ENCODE measurements at regions not wholly inside any gene's neighbourhood (a gene's known extent, or its start where the extent isn't known, plus 50 kb on each side); places are given as distances from the start of the nearest gene placed in this dataset.
"Not testable (repeated sequence)": the region's sequence is repeated elsewhere in the genome, so short reads cannot be mapped to it uniquely, and the experiment has no call there.

- ATAC-seq (no peak), DNase-seq (no peak)
- Mint-ChIP-seq H3K4me1 (no peaks in the 10 kb centered on the region), H3K4me3 (no peak overlapping the region), H3K27me3 (no peaks in the 10 kb centered on the region), H3K9me3 (peaks cover 0 to 8% of the 10 kb centered on the region in 2 donors), H3K27ac (no peak overlapping the region)
Measured at GRCh38 chr2:16908656-16909055, 243.0 kb upstream of the CYRIA start.

GRCh38 chr2:16907645-16908282 is 242.1 kb upstream of the CYRIA start:
- DNase-seq (no peak), ATAC-seq (no peak)
- no peaks in the 10 kb centered on the region for H3K4me1 Mint-ChIP-seq
- H3K9me3 Mint-ChIP-seq: peaks cover 0 to 8% of the 10 kb centered on the region in 2 donors
- H3K27ac Mint-ChIP-seq: no peak overlapping the region
- no peak overlapping the region for H3K4me3 Mint-ChIP-seq
- no peaks in the 10 kb centered on the region for H3K27me3 Mint-ChIP-seq

DNA sequence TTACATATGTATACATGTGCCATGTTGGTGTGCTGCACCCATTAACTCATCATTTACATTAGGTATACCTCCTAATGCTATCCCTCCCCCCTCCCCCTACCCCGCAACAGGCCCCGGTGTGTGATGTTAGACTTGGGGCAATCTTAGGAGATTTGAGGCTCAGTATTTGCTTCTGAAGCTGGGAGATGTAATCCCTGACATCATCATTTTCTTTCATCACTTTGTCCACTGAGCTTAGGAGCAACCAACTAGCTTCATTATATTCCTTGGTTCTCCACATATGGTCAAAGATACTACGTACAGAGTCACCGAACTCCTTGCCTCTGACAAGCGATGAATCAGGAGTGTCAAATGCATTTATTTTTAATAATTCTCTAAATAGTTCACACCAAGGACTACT is 239.7 kb upstream of the CYRIA start:
- H3K27me3 Mint-ChIP-seq, DNase-seq, ATAC-seq, H3K4me1 Mint-ChIP-seq, H3K4me3 Mint-ChIP-seq, H3K27ac Mint-ChIP-seq, H3K9me3 Mint-ChIP-seq: not testable (repeated sequence)

DNA sequence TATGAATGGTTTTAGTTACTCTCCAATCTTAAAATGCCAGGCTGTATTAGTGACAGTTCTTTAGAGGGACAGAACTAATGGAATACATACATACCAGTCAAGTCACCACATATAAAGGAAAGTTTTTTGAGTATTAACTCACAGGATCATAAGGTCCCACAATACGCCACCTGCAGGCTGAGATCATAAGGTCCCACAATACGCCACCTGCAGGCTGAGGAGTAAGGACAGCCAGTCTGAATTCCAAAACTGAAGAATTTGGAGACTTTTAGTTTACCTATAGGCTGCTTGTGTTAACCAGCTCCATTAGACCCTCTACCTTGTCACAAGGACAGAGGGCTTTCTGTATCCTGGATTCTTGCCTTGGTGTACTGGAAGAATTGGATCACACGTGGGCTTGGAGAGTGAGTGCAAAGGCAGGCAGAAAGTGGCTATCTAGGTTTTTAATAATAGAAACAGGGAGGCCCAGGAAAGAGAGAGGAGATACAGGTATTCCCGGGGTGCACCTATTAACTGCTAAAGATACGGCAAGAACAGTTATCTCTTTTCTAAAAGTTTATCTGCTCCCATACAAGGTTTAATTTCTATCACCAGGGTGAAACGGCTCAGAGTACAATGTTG is 234.9 kb upstream of the CYRIA start:
- no peak overlapping the region for H3K4me3 Mint-ChIP-seq
- no peaks in the 10 kb centered on the region for H3K27me3 Mint-ChIP-seq
- H3K9me3 Mint-ChIP-seq: no peaks in the 10 kb centered on the region
- ATAC-seq: no peak
- no peaks in the 10 kb centered on the region for H3K4me1 Mint-ChIP-seq
- no peak overlapping the region for H3K27ac Mint-ChIP-seq
- no peak for DNase-seq

DNA sequence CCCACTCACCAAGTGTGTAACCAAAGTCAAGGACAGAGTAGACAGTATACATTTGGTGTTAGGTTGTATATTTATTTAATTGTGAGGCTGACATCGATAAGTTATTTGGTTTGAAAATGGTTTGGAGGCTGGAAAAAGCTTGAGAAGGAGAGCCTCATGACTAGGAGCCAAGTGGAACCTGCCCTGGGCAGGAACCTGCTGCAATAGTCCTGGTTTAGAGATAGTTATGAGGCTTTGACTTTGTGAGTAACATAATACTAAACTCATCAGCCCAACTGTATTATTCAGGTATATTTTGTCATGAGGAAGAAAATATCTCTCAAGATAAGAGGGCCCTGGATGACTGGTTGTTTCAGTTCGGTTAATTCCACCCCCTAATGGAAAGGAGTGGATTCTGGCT is 234.3 kb upstream of the CYRIA start:
- no peak for DNase-seq

DNA sequence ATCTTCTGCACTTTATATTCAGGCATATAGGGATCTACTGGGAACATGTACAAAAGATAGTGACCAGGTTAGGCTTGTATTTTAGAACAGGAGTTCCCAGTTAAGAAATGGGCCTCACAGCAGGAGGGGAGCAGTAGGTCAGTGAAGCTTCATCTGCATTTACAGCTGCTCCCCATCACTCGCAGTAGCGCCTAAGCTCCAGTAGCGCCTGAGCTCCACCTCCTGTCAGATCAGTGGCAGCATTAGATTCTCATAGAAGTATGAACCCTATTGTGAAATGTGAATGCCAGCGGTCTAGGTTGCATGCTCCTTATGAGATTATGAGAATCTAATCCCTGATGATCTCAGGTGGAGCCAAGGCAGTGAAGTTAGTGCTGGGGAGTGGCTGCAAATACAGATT is 224.4 kb upstream of the CYRIA start:
- DNase-seq: no peak
- no peak for ATAC-seq
- H3K4me3 Mint-ChIP-seq: no peak overlapping the region
- H3K9me3 Mint-ChIP-seq: no peaks in the 10 kb centered on the region
- H3K27ac Mint-ChIP-seq: no peak overlapping the region
- no peaks in the 10 kb centered on the region for H3K4me1 Mint-ChIP-seq
- H3K27me3 Mint-ChIP-seq: no peaks in the 10 kb centered on the region

More for the DNA sequence above, 234.3 kb upstream of the CYRIA start:
- H3K9me3 Mint-ChIP-seq: no peaks in the 10 kb centered on the region
- no peaks in the 10 kb centered on the region for H3K4me1 Mint-ChIP-seq
- H3K4me3 Mint-ChIP-seq: no peak overlapping the region
- no peak overlapping the region for H3K27ac Mint-ChIP-seq
- ATAC-seq: no peak
- no peaks in the 10 kb centered on the region for H3K27me3 Mint-ChIP-seq

DNA sequence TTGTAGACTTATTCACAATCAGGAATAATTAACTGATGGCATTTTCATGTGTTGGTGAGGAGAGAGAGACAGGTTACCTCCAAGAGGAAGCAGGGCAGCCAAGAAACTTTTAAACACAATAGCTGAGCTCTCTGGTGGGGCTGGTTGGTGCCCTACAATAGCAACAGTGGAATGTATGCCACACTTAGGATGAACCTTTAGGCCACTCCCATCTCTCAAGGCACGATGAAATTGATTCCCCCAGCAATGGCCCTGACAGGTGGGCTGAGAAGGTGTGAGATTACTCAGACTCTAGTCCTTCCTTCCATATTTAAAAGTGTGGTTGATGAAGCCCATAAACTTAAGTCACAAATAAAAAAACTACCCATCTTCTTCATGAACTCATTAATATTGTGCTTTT is 219.4 kb upstream of the CYRIA start:
- Mint-ChIP-seq H3K4me3 (no peak overlapping the region), H3K27ac (peak overlapping the region in 1 of 2 donors; percentile 37), H3K4me1 (no peaks in the 10 kb centered on the region), H3K9me3 (peaks cover 0 to 3% of the 10 kb centered on the region in 2 donors), H3K27me3 (no peaks in the 10 kb centered on the region)
- ATAC-seq (no peak), DNase-seq (no peak)

GRCh38 chr2:16882706-16883105 is 217.1 kb upstream of the CYRIA start:
- H3K4me3 Mint-ChIP-seq: no peak overlapping the region
- H3K9me3 Mint-ChIP-seq: peaks cover 0 to 3% of the 10 kb centered on the region in 2 donors
- H3K4me1 Mint-ChIP-seq: no peaks in the 10 kb centered on the region
- DNase-seq (no peak), ATAC-seq (no peak)
- H3K27ac Mint-ChIP-seq: no peak overlapping the region
- H3K27me3 Mint-ChIP-seq: no peaks in the 10 kb centered on the region

DNA sequence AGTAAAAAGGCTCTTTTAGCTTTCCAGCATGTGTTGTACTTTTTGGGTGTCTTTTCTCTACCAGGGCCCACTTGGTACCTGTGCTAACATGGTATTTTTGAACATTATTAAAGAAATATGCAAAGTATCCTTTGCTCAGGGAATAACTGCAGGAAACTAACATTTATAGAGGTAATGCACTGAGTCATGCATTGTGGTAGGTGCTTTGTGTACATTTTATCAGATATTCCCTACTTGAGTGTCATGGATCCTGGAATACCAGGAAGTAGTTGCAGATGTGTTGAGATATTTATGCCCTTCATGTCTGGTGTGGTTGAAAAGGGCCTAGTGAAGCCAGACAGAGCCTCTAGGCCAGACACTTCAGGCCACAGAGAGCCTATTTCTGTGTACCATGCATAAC is 215.5 kb upstream of the CYRIA start:
- ATAC-seq (no peak), DNase-seq (no peak)
- H3K27me3 Mint-ChIP-seq: no peaks in the 10 kb centered on the region
- H3K27ac Mint-ChIP-seq: no peak overlapping the region
- no peaks in the 10 kb centered on the region for H3K4me1 Mint-ChIP-seq
- H3K4me3 Mint-ChIP-seq: no peak overlapping the region
- H3K9me3 Mint-ChIP-seq: peaks cover 0 to 3% of the 10 kb centered on the region in 2 donors

DNA sequence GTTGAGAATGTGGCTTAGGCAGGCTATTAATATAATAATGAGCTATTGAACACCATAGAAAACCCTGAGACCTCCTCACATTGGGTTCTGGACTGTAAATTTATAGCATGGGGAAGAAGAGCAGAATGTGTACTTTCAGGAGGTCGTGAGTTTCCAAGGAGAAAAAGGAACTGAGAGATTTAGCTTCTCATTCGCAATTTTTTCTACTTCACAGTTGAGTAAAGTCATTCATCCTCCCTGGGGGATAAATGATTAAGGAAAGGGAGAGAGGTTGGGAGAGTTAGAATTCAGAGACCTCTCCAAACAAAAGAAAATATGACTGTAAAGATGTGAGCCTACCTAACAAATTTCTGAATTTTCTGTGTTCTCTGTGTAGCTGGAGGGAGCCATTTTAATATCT is 205.8 kb upstream of the CYRIA start:
- Mint-ChIP-seq H3K9me3 (peaks cover 0 to 8% of the 10 kb centered on the region in 2 donors), H3K4me3 (no peak overlapping the region), H3K27me3 (no peaks in the 10 kb centered on the region), H3K4me1 (no peaks in the 10 kb centered on the region), H3K27ac (no peak overlapping the region)
- ATAC-seq: no peak
- DNase-seq: no peak

- no peaks in the 10 kb centered on the region for H3K4me1 Mint-ChIP-seq
- H3K4me3 Mint-ChIP-seq: no peak overlapping the region
- H3K9me3 Mint-ChIP-seq: peaks cover 0 to 8% of the 10 kb centered on the region in 2 donors
- DNase-seq (no peak), ATAC-seq (no peak)
- no peak overlapping the region for H3K27ac Mint-ChIP-seq
- no peaks in the 10 kb centered on the region for H3K27me3 Mint-ChIP-seq
Measured at GRCh38 chr2:16870491-16871076, 204.9 kb upstream of the CYRIA start.

- no peaks in the 10 kb centered on the region for H3K27me3 Mint-ChIP-seq
- H3K4me1 Mint-ChIP-seq: no peaks in the 10 kb centered on the region
- H3K9me3 Mint-ChIP-seq: peaks cover 0 to 8% of the 10 kb centered on the region in 2 donors
- ATAC-seq (no peak), DNase-seq (no peak)
- H3K4me3 Mint-ChIP-seq: no peak overlapping the region
- no peak overlapping the region for H3K27ac Mint-ChIP-seq
Measured at GRCh38 chr2:16869711-16870110, 204.1 kb upstream of the CYRIA start.

GRCh38 chr2:16862471-16862870 is 196.8 kb upstream of the CYRIA start:
- DNase-seq: no peak
- ATAC-seq: no peak
- Mint-ChIP-seq H3K9me3 (peaks cover 7 to 13% of the 10 kb centered on the region in 2 donors), H3K4me1 (no peaks in the 10 kb centered on the region), H3K27ac (no peak overlapping the region), H3K4me3 (no peak overlapping the region), H3K27me3 (no peaks in the 10 kb centered on the region)

DNA sequence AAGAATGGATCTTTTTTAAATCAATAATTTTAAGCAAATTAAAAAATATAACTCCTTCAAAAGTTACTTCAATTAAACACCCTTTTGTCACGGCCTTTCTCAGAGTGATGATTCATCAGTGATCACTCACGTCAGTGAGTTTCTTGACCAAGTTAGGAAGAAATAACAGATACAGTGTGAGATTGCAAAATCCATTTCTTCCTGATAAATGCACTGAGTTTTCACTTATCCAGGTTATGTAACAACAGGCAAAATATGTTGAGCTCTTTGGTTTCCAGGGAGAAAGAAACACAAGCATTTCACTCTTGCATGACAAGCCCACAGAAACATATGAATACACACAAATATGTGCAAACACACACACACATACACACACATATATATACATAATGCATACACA is 195.9 kb upstream of the CYRIA start:
- ATAC-seq (no peak), DNase-seq (no peak)
- Mint-ChIP-seq H3K4me3 (no peak overlapping the region), H3K4me1 (no peaks in the 10 kb centered on the region), H3K9me3 (peaks cover 7 to 13% of the 10 kb centered on the region in 2 donors), H3K27ac (no peak overlapping the region), H3K27me3 (no peaks in the 10 kb centered on the region)

GRCh38 chr2:16861111-16861510 is 195.5 kb upstream of the CYRIA start:
- Mint-ChIP-seq H3K27ac (no peak overlapping the region), H3K4me3 (no peak overlapping the region), H3K9me3 (peaks cover 7 to 13% of the 10 kb centered on the region in 2 donors), H3K27me3 (no peaks in the 10 kb centered on the region), H3K4me1 (no peaks in the 10 kb centered on the region)
- ATAC-seq: no peak
- DNase-seq: no peak

GRCh38 chr2:16860627-16861026 is 195.0 kb upstream of the CYRIA start:
- DNase-seq: no peak
- ATAC-seq: no peak
- Mint-ChIP-seq H3K4me1 (no peaks in the 10 kb centered on the region), H3K27ac (no peak overlapping the region), H3K9me3 (peaks cover 7 to 13% of the 10 kb centered on the region in 2 donors), H3K27me3 (no peaks in the 10 kb centered on the region), H3K4me3 (no peak overlapping the region)
